ENCODE measurements at regions not wholly inside any gene's neighbourhood (a gene's known extent, or its start where the extent isn't known, plus 50 kb on each side); places are given as distances from the start of the nearest gene placed in this dataset.

DNA sequence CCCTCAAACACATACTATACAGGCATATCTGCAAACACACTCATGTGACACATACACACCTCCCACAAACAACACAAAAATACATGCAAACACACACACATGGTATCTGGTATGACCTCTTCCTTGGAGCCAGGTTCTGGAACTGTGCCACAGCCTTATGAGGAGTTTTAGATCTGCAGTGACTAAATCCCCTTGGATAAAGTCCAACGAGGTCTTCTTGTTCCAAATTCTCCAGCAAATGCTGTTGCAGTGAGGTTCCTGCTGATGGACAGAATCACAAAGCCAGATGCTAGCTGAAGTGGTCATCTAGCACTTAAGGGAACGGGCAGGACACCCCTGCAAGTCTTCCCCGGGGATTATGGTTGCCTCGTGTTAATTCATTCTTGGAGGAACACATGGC lies 54.5 kb upstream of the DAPL1 start:
- Histone ChIP-seq H3F3A (ENCODE audit: insufficient read depth) (no peaks in the 10 kb centered on the region), H3K4me2 (ENCODE audit: low read depth, low read length, poor library complexity, severe bottlenecking) (no peak overlapping the region), H3K9ac (ENCODE audit: low read length) (no peak overlapping the region), H4K20me1 (ENCODE audit: low read depth, low read length) (no peaks in the 10 kb centered on the region), H3K9me2 (replicated peaks; ENCODE audit: insufficient read depth, low read length) (no peaks in the 10 kb centered on the region), H3K79me2 (ENCODE audit: insufficient read depth, low read length) (no peaks in the 10 kb centered on the region), H2AFZ (ENCODE audit: low read depth, low read length, severe bottlenecking) (no peak overlapping the region), H3K4me3 (ENCODE audit: insufficient read depth, low read length, poor library complexity, severe bottlenecking) (no peak overlapping the region), H3K27ac (ENCODE audit: low read depth, low read length) (no peak overlapping the region), H3K27me3 (ENCODE audit: low read length) (no peaks in the 10 kb centered on the region), H3K36me3 (ENCODE audit: low read length) (no peaks in the 10 kb centered on the region), H3K9me3 (ENCODE audit: insufficient read depth, low read length) (no peaks in the 10 kb centered on the region)
- TF ChIP-seq CTCF (IDR thresholded peaks at IDR 0.05; ENCODE audit: insufficient read depth, low read length, poor library complexity, severe bottlenecking) (no peak), EZH2phosphoT487 (conservative IDR thresholded peaks at IDR 0.05; ENCODE audit: low read length) (no peak)

DNA sequence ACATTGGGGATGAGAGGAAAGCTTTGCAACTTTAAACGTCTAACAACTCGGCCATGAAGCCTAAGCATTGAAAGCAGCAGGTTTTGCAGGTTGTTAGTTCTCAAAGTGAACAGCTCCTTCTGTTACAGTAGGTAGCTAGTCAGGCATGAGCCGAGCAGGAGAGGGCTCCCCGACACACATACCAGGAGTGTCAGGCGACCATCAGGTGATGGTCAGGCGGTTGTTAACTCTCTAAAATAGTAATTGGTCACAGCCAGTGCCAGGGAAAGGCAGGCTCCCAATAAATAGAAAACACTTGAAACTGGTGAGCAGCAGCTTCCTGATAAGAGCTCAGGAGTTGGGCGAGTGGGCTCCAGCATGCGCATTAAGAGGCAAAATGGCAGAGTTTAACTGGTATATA lies 53.5 kb upstream of the DAPL1 start:
- Histone ChIP-seq H4K20me1 (ENCODE audit: low read depth, low read length) (no peaks in the 10 kb centered on the region), H3K79me2 (ENCODE audit: insufficient read depth, low read length) (no peaks in the 10 kb centered on the region), H3K27ac (ENCODE audit: low read depth, low read length) (no peak overlapping the region), H3F3A (ENCODE audit: insufficient read depth) (no peaks in the 10 kb centered on the region), H3K9me3 (ENCODE audit: insufficient read depth, low read length) (no peaks in the 10 kb centered on the region), H3K9ac (ENCODE audit: low read length) (no peak overlapping the region), H3K4me3 (ENCODE audit: insufficient read depth, low read length, poor library complexity, severe bottlenecking) (no peak overlapping the region), H3K9me2 (replicated peaks; ENCODE audit: insufficient read depth, low read length) (no peaks in the 10 kb centered on the region), H3K36me3 (ENCODE audit: low read length) (no peaks in the 10 kb centered on the region), H2AFZ (ENCODE audit: low read depth, low read length, severe bottlenecking) (no peak overlapping the region), H3K27me3 (ENCODE audit: low read length) (no peaks in the 10 kb centered on the region), H3K4me2 (ENCODE audit: low read depth, low read length, poor library complexity, severe bottlenecking) (no peak overlapping the region)
- TF ChIP-seq EZH2phosphoT487 (conservative IDR thresholded peaks at IDR 0.05; ENCODE audit: low read length) (no peak), CTCF (IDR thresholded peaks at IDR 0.05; ENCODE audit: insufficient read depth, low read length, poor library complexity, severe bottlenecking) (no peak)

- no peaks in the 10 kb centered on the region for H3K9me2 ChIP-seq (replicated peaks; ENCODE audit: insufficient read depth, low read length)
- H2AFZ ChIP-seq (ENCODE audit: low read depth, low read length, severe bottlenecking), result no peak overlapping the region
- no peaks in the 10 kb centered on the region for H3K9me3 ChIP-seq (ENCODE audit: insufficient read depth, low read length)
- no peaks in the 10 kb centered on the region for H3K36me3 ChIP-seq (ENCODE audit: low read length)
- H3K4me3 ChIP-seq (ENCODE audit: insufficient read depth, low read length, poor library complexity, severe bottlenecking), result no peak overlapping the region
- H3K9ac ChIP-seq (ENCODE audit: low read length), result no peak overlapping the region
- no peaks in the 10 kb centered on the region for H3F3A ChIP-seq (ENCODE audit: insufficient read depth)
- H4K20me1 ChIP-seq (ENCODE audit: low read depth, low read length), result no peaks in the 10 kb centered on the region
- H3K27ac ChIP-seq (ENCODE audit: low read depth, low read length), result no peak overlapping the region
- H3K4me2 ChIP-seq (ENCODE audit: low read depth, low read length, poor library complexity, severe bottlenecking), result no peak overlapping the region
- TF ChIP-seq EZH2phosphoT487 (conservative IDR thresholded peaks at IDR 0.05; ENCODE audit: low read length) (no peak), CTCF (IDR thresholded peaks at IDR 0.05; ENCODE audit: insufficient read depth, low read length, poor library complexity, severe bottlenecking) (no peak)
- no peaks in the 10 kb centered on the region for H3K79me2 ChIP-seq (ENCODE audit: insufficient read depth, low read length)
- H3K27me3 ChIP-seq (ENCODE audit: low read length), result no peaks in the 10 kb centered on the region
Observed at GRCh38 chr2:158742536-158742935, 52.6 kb upstream of the DAPL1 start.

DNA sequence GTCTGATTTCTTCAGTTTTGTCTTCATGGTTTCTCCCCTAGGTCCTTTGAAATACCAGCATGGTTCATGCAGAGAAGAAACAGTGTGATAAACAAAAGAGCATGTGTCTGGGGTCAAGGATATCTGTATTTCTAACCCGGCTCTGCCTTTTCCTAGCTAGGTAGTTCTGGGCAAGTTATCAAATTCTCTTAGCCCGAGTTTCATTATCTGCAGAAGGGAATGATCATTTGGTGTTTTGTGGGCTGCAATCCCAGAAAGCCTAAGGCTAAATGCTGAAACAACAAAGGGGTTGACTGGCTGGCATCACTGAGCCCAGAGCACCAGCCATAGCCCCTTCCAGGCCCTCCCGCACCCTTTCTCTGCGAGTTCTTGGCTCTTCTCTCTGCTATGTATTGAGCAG lies 51.7 kb upstream of the DAPL1 start:
- no peaks in the 10 kb centered on the region for H3K79me2 ChIP-seq (ENCODE audit: insufficient read depth, low read length)
- no peaks in the 10 kb centered on the region for H3K36me3 ChIP-seq (ENCODE audit: low read length)
- H3K27me3 ChIP-seq (ENCODE audit: low read length), result no peaks in the 10 kb centered on the region
- H3K4me2 ChIP-seq (ENCODE audit: low read depth, low read length, poor library complexity, severe bottlenecking), result no peak overlapping the region
- H2AFZ ChIP-seq (ENCODE audit: low read depth, low read length, severe bottlenecking), result peak overlapping the region; percentile 20
- no peak overlapping the region for H3K4me3 ChIP-seq (ENCODE audit: insufficient read depth, low read length, poor library complexity, severe bottlenecking)
- no peaks in the 10 kb centered on the region for H3K9me2 ChIP-seq (replicated peaks; ENCODE audit: insufficient read depth, low read length)
- H3K27ac ChIP-seq (ENCODE audit: low read depth, low read length), result no peak overlapping the region
- H3K9me3 ChIP-seq (ENCODE audit: insufficient read depth, low read length), result no peaks in the 10 kb centered on the region
- no peaks in the 10 kb centered on the region for H3F3A ChIP-seq (ENCODE audit: insufficient read depth)
- no peaks in the 10 kb centered on the region for H4K20me1 ChIP-seq (ENCODE audit: low read depth, low read length)
- TF ChIP-seq EZH2phosphoT487 (conservative IDR thresholded peaks at IDR 0.05; ENCODE audit: low read length), result no peak
- TF ChIP-seq CTCF (IDR thresholded peaks at IDR 0.05; ENCODE audit: insufficient read depth, low read length, poor library complexity, severe bottlenecking), result no peak
- H3K9ac ChIP-seq (ENCODE audit: low read length), result no peak overlapping the region

Data from SU-DHL-6 (cell line).